HepG2 (cell line): ENCODE measurements at regions not wholly inside any gene's neighbourhood (a gene's known extent, or its start where the extent isn't known, plus 50 kb on each side); places are given as distances from the start of the nearest gene placed in this dataset.

Source experiments
- ATAC-seq: fragments of 200-7000 bp; cut with Tn5 transposase; 3 replicates; pipeline ENCODE4 v1.9.1; 2020; ENCODE audit warnings: mild to moderate bottlenecking, moderate library complexity
- BruUV-seq: library from RNA; stranded (reverse); fragments of 400-500 nt; replicated peaks from 2 replicates; lab custom pipeline; 2021; lab: Mats Ljungman, UMichigan
- CTCF ChIA-PET: fragments of 300-600 bp; formaldehyde crosslinking; extraction: SDS; loops from one replicate; lab custom pipeline; 2021; ENCODE audit warnings: low total read pairs, inconsistent platforms, low intra/inter-chr PET ratio; lab: Yijun Ruan, JAX
- POLR2A ChIA-PET: fragments of 350-600 bp; sonication (Branson Sonifier 250); formaldehyde crosslinking; loops from one replicate; lab custom pipeline; 2020; ENCODE audit warnings: antibody characterized with exemption, inconsistent platforms; lab: Yijun Ruan, JAX
- DNase-seq: peaks from one replicate; pipeline ENCODE4 v3.0.0-alpha.2; 2015; ENCODE audit warnings: low spot score
- FAIRE-seq: peaks from 3 replicates; lab custom pipeline; 2011; peaks lifted over from hg19 to GRCh38; lab: Jason Lieb, UNC
- H2AFZ ChIP-seq: one replicate; pipeline ENCODE4 v1.6.1; 2011; ENCODE audit warnings: low read length, inconsistent platforms
- H3K27ac ChIP-seq: fragments of 300-600 bp; 3 replicates; pipeline ENCODE4 v1.8.0; 2011; ENCODE audit warnings: mixed run types, mild to moderate bottlenecking, mixed read lengths, low read length, inconsistent platforms; ENCODE audit not compliant: insufficient read depth; ENCODE audit errors: extremely low read length
- H3K27me3 ChIP-seq, 2 experiments: fragments of 200-600 bp in 1 of 2; 2 replicates in 1 of 2; 3 replicates in 1 of 2; pipeline versions ENCODE4 v1.6.0 to v1.8.0; 2011; ENCODE audit warnings: low read length in 2 of 2, mild to moderate bottlenecking in 2 of 2, moderate library complexity in 2 of 2, inconsistent platforms in 1 of 2; ENCODE audit not compliant: insufficient read depth in 2 of 2, control insufficient read depth in 1 of 2
- H3K36me3 ChIP-seq, 2 experiments: fragments of 200-600 bp in 1 of 2; replicated peaks in 1 of 2; 2 replicates in 1 of 2; 3 replicates in 1 of 2; pipeline versions ENCODE4 v1.5.1 to v1.8.0; 2011; ENCODE audit warnings: low read length in 2 of 2, inconsistent platforms in 1 of 2; ENCODE audit not compliant: insufficient read depth in 2 of 2, control insufficient read depth in 1 of 2
- H3K4me1 ChIP-seq: 2 replicates; pipeline ENCODE4 v1.5.1; 2012; ENCODE audit warnings: low read length, inconsistent platforms; ENCODE audit not compliant: insufficient read depth
- H3K4me2 ChIP-seq: 2 replicates; pipeline ENCODE4 v1.6.0; 2011; ENCODE audit warnings: low read depth, low read length, inconsistent platforms
- H3K4me3 ChIP-seq, 3 experiments: fragments of 200-600 bp in 1 of 3; sonication (generic), shearing (Covaris generic) in 1 of 3; replicated peaks in 1 of 3; 2 replicates each; pipeline ENCODE4 v1.5.1; 2011 to 2016; ENCODE audit warnings: low read length in 3 of 3, inconsistent platforms in 2 of 3, low read depth in 2 of 3, mild to moderate bottlenecking in 2 of 3, control low read depth in 1 of 3, mixed read lengths in 1 of 3; ENCODE audit not compliant: insufficient read depth in 1 of 3
- H3K79me2 ChIP-seq: one replicate; pipeline ENCODE4 v1.6.1; 2011; ENCODE audit warnings: low read length, inconsistent platforms; ENCODE audit not compliant: insufficient read depth
- H3K9ac ChIP-seq: 2 replicates; pipeline ENCODE4 v1.6.0; 2011; ENCODE audit warnings: mild to moderate bottlenecking, low read depth, low read length, inconsistent platforms; ENCODE audit not compliant: insufficient read depth
- H3K9me3 ChIP-seq: 2 replicates; pipeline ENCODE4 v1.5.1; 2012; ENCODE audit warnings: mild to moderate bottlenecking, low read length
- H4K20me1 ChIP-seq: 2 replicates; pipeline ENCODE4 v1.6.0; 2011; ENCODE audit warnings: inconsistent platforms, mild to moderate bottlenecking, low read length, moderate library complexity; ENCODE audit not compliant: insufficient read depth
- ESRRA ChIP-seq: sonication (generic); formaldehyde crosslinking; IDR thresholded peaks from 2 replicates; pipeline ENCODE4 v1.5.1; 2020; ENCODE audit warnings: mild to moderate bottlenecking, low read depth, missing genetic modification reagents
- FOSL2 ChIP-seq: sonication (generic); formaldehyde crosslinking; IDR thresholded peaks from 2 replicates; pipeline ENCODE4 v1.4.0; 2020; ENCODE audit warnings: missing genetic modification reagents
- KLF15 ChIP-seq: sonication (generic); formaldehyde crosslinking; IDR thresholded peaks from 2 replicates; pipeline ENCODE4 v1.8.1; 2023; ENCODE audit warnings: borderline replicate concordance, mild to moderate bottlenecking, inconsistent platforms, missing genetic modification reagents, mixed read lengths
- SMARCE1 ChIP-seq: fragments of 450-650 bp; IDR thresholded peaks from 2 replicates; pipeline ENCODE4 v1.6.1; 2017; ENCODE audit warnings: borderline replicate concordance
- TAF15 ChIP-seq: fragments of 200-400 bp; formaldehyde crosslinking; IDR thresholded peaks from one replicate; pipeline ENCODE4 v1.6.1; 2018; ENCODE audit warnings: mild to moderate bottlenecking, low read depth, low read length; ENCODE audit not compliant: poor library complexity, severe bottlenecking
- TBX3 ChIP-seq: fragments of 450-650 bp; IDR thresholded peaks from 2 replicates; pipeline ENCODE4 v1.6.1; 2017; ENCODE audit warnings: antibody characterized with exemption, mild to moderate bottlenecking, inconsistent platforms, borderline replicate concordance
- ZGPAT ChIP-seq: IDR thresholded peaks from 2 replicates; pipeline ENCODE4 v1.6.1; 2016; ENCODE audit warnings: mild to moderate bottlenecking
- ZNF136 ChIP-seq: sonication (generic); formaldehyde crosslinking; IDR thresholded peaks from 2 replicates; pipeline ENCODE4 v1.8.1; 2022; ENCODE audit warnings: low read depth, mild to moderate bottlenecking, moderate library complexity, missing genetic modification reagents
- ZNF317 ChIP-seq: sonication (generic); formaldehyde crosslinking; IDR thresholded peaks from 2 replicates; pipeline ENCODE4 v1.5.0; 2020; ENCODE audit warnings: mild to moderate bottlenecking, missing genetic modification reagents
- ZNF552 ChIP-seq: sonication (generic); formaldehyde crosslinking; IDR thresholded peaks from 2 replicates; pipeline ENCODE4 v1.9.0; 2022; ENCODE audit warnings: missing genetic modification reagents, mild to moderate bottlenecking, borderline replicate concordance
- ZNF570 ChIP-seq: sonication (generic); formaldehyde crosslinking; IDR thresholded peaks from 2 replicates; pipeline ENCODE4 v1.4.0; 2020; ENCODE audit warnings: mild to moderate bottlenecking, missing genetic modification reagents, borderline replicate concordance
- ZNF607 ChIP-seq: sonication (generic); formaldehyde crosslinking; IDR thresholded peaks from 2 replicates; pipeline ENCODE4 v1.5.1; 2020; ENCODE audit warnings: missing genetic modification reagents, mild to moderate bottlenecking, borderline replicate concordance
- ZNF839 ChIP-seq: sonication (generic); formaldehyde crosslinking; IDR thresholded peaks from 2 replicates; pipeline ENCODE4 v1.4.0; 2020; ENCODE audit warnings: missing genetic modification reagents, mild to moderate bottlenecking, borderline replicate concordance
- ZSCAN12 ChIP-seq: sonication (generic); formaldehyde crosslinking; IDR thresholded peaks from 2 replicates; pipeline ENCODE4 v1.9.0; 2021; ENCODE audit warnings: mild to moderate bottlenecking, missing genetic modification reagents
- ZSCAN29 ChIP-seq: sonication (generic); formaldehyde crosslinking; conservative IDR thresholded peaks from 2 replicates; pipeline ENCODE4 v1.4.0; 2020; ENCODE audit warnings: mild to moderate bottlenecking, missing genetic modification reagents
- WGBS: methylation state at CpG from one replicate; pipeline ENCODE4 v1.1.6; 2017; ENCODE audit warnings: low lambda C conversion rate; 5-methylcytosine and 5-hydroxymethylcytosine counted together
- in situ Hi-C: cut with HindIII; loops from 2 replicates; pipeline ENCODE4 v1.10.0; 2017; ENCODE audit warnings: low pct_unique_long_range_greater_than_20kb; ENCODE audit not compliant: extremely low pct_ligation_motif_present
- intact Hi-C: fragments of 100-400 bp; cut with micrococcal nuclease; formaldehyde crosslinking; loops from one replicate; pipeline ENCODE4 v1.10.0; 2022; ENCODE audit not compliant: unreplicated experiment

GRCh38 chr2:234640657-234641056 is 143.8 kb upstream of the ARL4C start:
- no peak overlapping the region for H3K4me3 ChIP-seq
- peaks cover 34% of the 10 kb centered on the region for H3K9me3 ChIP-seq
- H2AFZ ChIP-seq: no peak overlapping the region
- FAIRE-seq (no peak), ATAC-seq (no peak), DNase-seq (no peak)
- intact Hi-C loops (no loop called here), in situ Hi-C loops (no loop called here)
- no TSS peak for BruUV-seq
- H3K4me1 ChIP-seq: peaks cover 16% of the 10 kb centered on the region
- H4K20me1 ChIP-seq: no peaks in the 10 kb centered on the region
- TF ChIP-seq ZNF317 (CRISPR knock-in tag) (0 out of 2 replicates have a peak, but pooled peaks have one; percentile 13), FOSL2 (CRISPR knock-in tag) (peak; percentile 66), ZNF839 (CRISPR knock-in tag) (no peak), SMARCE1 (no peak), ZNF136 (CRISPR knock-in tag) (no peak)
- H3K9ac ChIP-seq: no peak overlapping the region
- WGBS: 2% methylated on average over 1 of the region's 1 CpG
- H3K27me3 ChIP-seq: no peaks in the 10 kb centered on the region
- H3K27ac ChIP-seq: no peak overlapping the region
- ChIA-PET POLR2A (interaction anchor here (1.4 to 1.5 kb wide), 2 partner anchors 18 to 34 kb away, joined by 4 read pairs; no protein-coding TSS in a partner anchor), CTCF (no interaction called here)
- H3K36me3 ChIP-seq: no peaks in the 10 kb centered on the region
- no peaks in the 10 kb centered on the region for H3K79me2 ChIP-seq
- no peak overlapping the region for H3K4me2 ChIP-seq

GRCh38 chr2:234638966-234639365 is 142.1 kb upstream of the ARL4C start:
- Histone ChIP-seq H2AFZ (no peak overlapping the region), H3K4me1 (peaks cover 22% of the 10 kb centered on the region), H3K9ac (no peak overlapping the region), H3K36me3 (no peaks in the 10 kb centered on the region), H3K9me3 (peaks cover 31% of the 10 kb centered on the region), H3K27me3 (no peaks in the 10 kb centered on the region), H3K4me2 (no peak overlapping the region), H3K4me3 (no peak overlapping the region), H4K20me1 (no peaks in the 10 kb centered on the region), H3K27ac (no peak overlapping the region), H3K79me2 (no peaks in the 10 kb centered on the region)
- ChIA-PET POLR2A (no interaction called here), CTCF (no interaction called here)
- BruUV-seq: no TSS peak
- TF ChIP-seq ZNF552: no peak
- TF ChIP-seq TAF15: no peak
- no peak for TF ChIP-seq ESRRA (CRISPR knock-in tag)
- no peak for TF ChIP-seq ZSCAN12
- TF ChIP-seq TBX3: no peak
- no peak for TF ChIP-seq KLF15 (CRISPR knock-in tag)
- no peak for TF ChIP-seq ZSCAN29 (CRISPR knock-in tag)
- no peak for TF ChIP-seq ZNF570 (CRISPR knock-in tag)
- TF ChIP-seq ZGPAT (CRISPR knock-in tag): no peak
- TF ChIP-seq ZNF607 (CRISPR knock-in tag): no peak
- no peak for FAIRE-seq
- DNase-seq: no peak
- intact Hi-C loops (no loop called here), in situ Hi-C loops (no loop called here)
- 97% methylated on average over 1 of the region's 1 CpG for WGBS
- no peak for ATAC-seq
